Ammon's horn (tissue), 1 donor: ENCODE measurements at regions not wholly inside any gene's neighbourhood (a gene's known extent, or its start where the extent isn't known, plus 50 kb on each side); places are given as distances from the start of the nearest gene placed in this dataset.

Experiments used
- DNase-seq: peaks from one replicate; pipeline ENCODE4 v3.0.0-alpha.2; 2016; ENCODE audit warnings: low spot score

GRCh38 chr5:173557123-173557903 lies 59.1 kb downstream of the BOD1 start:
- peak; percentile 97 for DNase-seq

GRCh38 chr5:173556142-173557028 lies 60.1 kb downstream of the BOD1 start:
- peak; percentile 33 for DNase-seq

GRCh38 chr5:173554989-173555705 lies 61.3 kb downstream of the BOD1 start:
- peak; percentile 84 for DNase-seq

GRCh38 chr5:173554038-173554955 lies 62.2 kb downstream of the BOD1 start:
- DNase-seq, result peak; percentile 39

GRCh38 chr5:173550641-173551040 lies 65.8 kb downstream of the BOD1 start:
- no peak for DNase-seq

- no peak for DNase-seq
Measured at GRCh38 chr5:173549644-173550043, 66.8 kb downstream of the BOD1 start.

- DNase-seq, result no peak
Measured at GRCh38 chr5:173547579-173547978, 68.9 kb downstream of the BOD1 start.

- DNase-seq, result no peak
Measured at GRCh38 chr5:173542964-173543363, 73.5 kb downstream of the BOD1 start.

GRCh38 chr5:173542159-173542558 lies 74.3 kb downstream of the BOD1 start:
- no peak for DNase-seq

- no peak for DNase-seq
Measured at GRCh38 chr5:173538654-173539053, 77.8 kb downstream of the BOD1 start.

- DNase-seq, result no peak
Measured at GRCh38 chr5:173538018-173538417, 78.4 kb downstream of the BOD1 start.

- no peak for DNase-seq
Measured at GRCh38 chr5:173537228-173537627, 79.2 kb downstream of the BOD1 start.

- DNase-seq, result no peak
Measured at GRCh38 chr5:173535976-173536639, 80.3 kb downstream of the BOD1 start.

GRCh38 chr5:173535166-173535975 lies 81.1 kb downstream of the BOD1 start:
- no peak for DNase-seq

- no peak for DNase-seq
Measured at GRCh38 chr5:173534664-173535063, 81.8 kb downstream of the BOD1 start.

- no peak for DNase-seq
Measured at GRCh38 chr5:173534031-173534430, 82.4 kb downstream of the BOD1 start.

GRCh38 chr5:173532689-173533250 lies 83.7 kb downstream of the BOD1 start:
- no peak for DNase-seq

- no peak for DNase-seq
Measured at GRCh38 chr5:173531863-173532262, 84.6 kb downstream of the BOD1 start.

GRCh38 chr5:173530547-173530946 lies 85.9 kb downstream of the BOD1 start:
- no peak for DNase-seq

GRCh38 chr5:173529861-173530260 lies 86.6 kb downstream of the BOD1 start:
- no peak for DNase-seq
